ENCODE measurements at regions not wholly inside any gene's neighbourhood (a gene's known extent, or its start where the extent isn't known, plus 50 kb on each side); places are given as distances from the start of the nearest gene placed in this dataset.
"Not testable (repeated sequence)": the region's sequence is repeated elsewhere in the genome, so short reads cannot be mapped to it uniquely, and the experiment has no call there.

- H3K4me3 ChIP-seq (ENCODE audit: low read depth, low read length), result no peak overlapping the region
- no peak for TF ChIP-seq CTCF (IDR thresholded peaks at IDR 0.05; ENCODE audit: low read depth, low read length)
Observed at GRCh38 chr11:122004446-122004845, 111.6 kb downstream of the BLID start.

- no peak for TF ChIP-seq CTCF (IDR thresholded peaks at IDR 0.05; ENCODE audit: low read depth, low read length)
- H3K4me3 ChIP-seq (ENCODE audit: low read depth, low read length), result no peak overlapping the region
Observed at GRCh38 chr11:122002926-122003325, 113.1 kb downstream of the BLID start.

GRCh38 chr11:122002047-122002446 lies 114.0 kb downstream of the BLID start:
- no peak for TF ChIP-seq CTCF (IDR thresholded peaks at IDR 0.05; ENCODE audit: low read depth, low read length)
- no peak overlapping the region for H3K4me3 ChIP-seq (ENCODE audit: low read depth, low read length)

DNA sequence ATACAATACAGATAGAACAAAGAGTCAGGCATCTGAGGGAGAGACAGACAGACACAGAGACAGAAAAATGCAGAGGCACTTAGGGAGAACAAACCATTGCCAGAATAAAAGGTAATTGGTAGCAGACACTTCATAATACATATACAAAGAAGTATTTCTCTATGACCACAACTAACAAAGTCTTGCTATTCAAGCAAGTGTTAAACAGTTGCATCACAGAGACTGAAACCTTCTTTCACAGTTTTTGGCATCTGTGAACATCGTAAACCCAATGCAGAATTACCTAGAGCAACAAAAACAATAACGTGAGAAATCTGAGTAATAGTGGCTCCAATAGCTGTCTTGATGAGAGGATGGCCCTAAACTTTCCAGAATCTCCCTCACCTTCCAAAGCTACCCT lies 116.4 kb downstream of the BLID start:
- H3K4me3 ChIP-seq (ENCODE audit: low read depth, low read length), result no peak overlapping the region
- no peak for TF ChIP-seq CTCF (IDR thresholded peaks at IDR 0.05; ENCODE audit: low read depth, low read length)

DNA sequence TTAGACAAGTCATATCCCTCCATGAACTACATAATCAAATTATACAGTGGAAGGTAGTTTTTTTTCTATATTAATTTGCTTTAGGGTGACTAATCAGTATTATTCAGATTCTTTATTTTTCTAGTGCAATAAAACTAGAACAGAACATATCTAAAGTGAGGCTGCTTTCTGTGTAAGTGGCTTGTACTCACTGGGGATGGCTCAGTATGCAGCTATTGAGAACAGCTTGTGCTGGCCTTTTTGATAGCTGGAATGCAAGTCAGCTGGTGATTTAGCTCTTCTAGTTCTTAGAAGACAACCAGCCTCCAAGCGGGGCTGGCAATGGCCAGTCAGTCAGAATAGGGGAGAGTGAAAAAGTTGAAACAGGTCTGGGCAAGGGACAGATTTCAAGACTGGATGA lies 119.4 kb downstream of the BLID start:
- no peak overlapping the region for H3K4me3 ChIP-seq (ENCODE audit: low read depth, low read length)
- TF ChIP-seq CTCF (IDR thresholded peaks at IDR 0.05; ENCODE audit: low read depth, low read length), result no peak

- no peak for TF ChIP-seq CTCF (IDR thresholded peaks at IDR 0.05; ENCODE audit: low read depth, low read length)
- H3K4me3 ChIP-seq (ENCODE audit: low read depth, low read length), result no peak overlapping the region
Observed at GRCh38 chr11:121983901-121984300, 132.1 kb downstream of the BLID start.

DNA sequence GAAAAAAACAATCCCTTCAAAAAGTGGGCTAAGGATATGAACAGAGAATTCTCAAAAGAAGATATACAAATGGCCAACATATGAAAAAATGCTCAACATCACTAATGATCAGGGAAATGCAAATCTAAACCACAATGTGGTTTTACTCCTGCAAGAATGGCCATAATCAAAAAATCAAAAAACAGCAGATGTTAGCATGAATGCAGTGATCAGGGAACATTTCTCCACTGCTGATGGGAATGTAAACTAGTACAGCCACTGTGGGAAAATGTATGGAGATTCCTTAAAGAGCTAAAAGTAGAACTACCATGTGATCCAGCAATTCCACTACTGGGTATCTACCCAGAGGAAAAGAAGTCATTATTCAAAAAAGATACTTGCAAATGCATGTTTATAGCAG lies 138.1 kb downstream of the BLID start:
- H3K4me3 ChIP-seq (ENCODE audit: low read depth, low read length), result not testable (repeated sequence)

DNA sequence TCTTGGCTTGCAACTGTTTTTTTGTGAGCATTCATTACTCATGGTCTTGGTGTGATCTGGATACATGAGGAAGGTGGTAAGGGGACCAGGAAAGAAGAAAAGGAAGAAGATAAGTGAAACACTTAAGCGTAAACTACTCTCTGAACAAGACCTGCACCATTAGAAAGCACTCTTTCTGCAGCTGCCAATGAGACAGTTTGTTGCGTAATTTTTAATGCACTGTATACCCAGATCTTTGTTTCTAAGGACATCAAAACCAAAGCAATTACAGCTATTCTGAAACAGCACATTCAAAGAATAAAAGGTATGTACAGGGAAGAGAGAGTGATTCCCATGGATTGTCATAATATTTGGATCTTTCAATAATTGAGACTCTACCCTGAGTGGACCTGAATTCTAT lies 147.4 kb downstream of the BLID start:
- no peak for TF ChIP-seq CTCF (IDR thresholded peaks at IDR 0.05; ENCODE audit: low read depth, low read length)
- no peak overlapping the region for H3K4me3 ChIP-seq (ENCODE audit: low read depth, low read length)
